HepG2 (cell line): ENCODE measurements at regions not wholly inside any gene's neighbourhood (a gene's known extent, or its start where the extent isn't known, plus 50 kb on each side); places are given as distances from the start of the nearest gene placed in this dataset.

Experiments used
- BATF2 ChIP-seq: sonication (generic); formaldehyde crosslinking; IDR thresholded peaks from 2 replicates; pipeline ENCODE4 v1.8.0; 2022; ENCODE audit warnings: mild to moderate bottlenecking, missing genetic modification reagents, moderate library complexity
- KAT7 ChIP-seq: IDR thresholded peaks from 2 replicates; pipeline ENCODE4 v1.6.1; 2018; ENCODE audit warnings: borderline replicate concordance, missing compliant biosample characterization
- PHF8 ChIP-seq: sonication (generic); formaldehyde crosslinking; IDR thresholded peaks from 2 replicates; pipeline ENCODE4 v1.5.0; 2020; ENCODE audit warnings: missing genetic modification reagents
- SNAI1 ChIP-seq: sonication (generic); formaldehyde crosslinking; IDR thresholded peaks from 2 replicates; pipeline ENCODE4 v1.5.0; 2020; ENCODE audit warnings: mild to moderate bottlenecking, missing genetic modification reagents, borderline replicate concordance
- THAP11 ChIP-seq: IDR thresholded peaks from 2 replicates; pipeline ENCODE4 v1.6.1; 2016; ENCODE audit warnings: missing biosample characterization, missing genetic modification reagents
- ZNF468 ChIP-seq: sonication (generic); formaldehyde crosslinking; IDR thresholded peaks from 2 replicates; pipeline ENCODE4 v1.8.0; 2022; ENCODE audit warnings: mild to moderate bottlenecking, moderate library complexity, missing genetic modification reagents
- ZNF768 ChIP-seq: sonication (generic); formaldehyde crosslinking; IDR thresholded peaks from 2 replicates; pipeline ENCODE4 v1.4.0; 2020; ENCODE audit warnings: missing genetic modification reagents
- TF ChIP-seq, protein P1 (sequence below): sonication (generic); formaldehyde crosslinking; IDR thresholded peaks from 2 replicates; pipeline ENCODE4 v1.8.0; 2022; ENCODE audit warnings: mild to moderate bottlenecking, missing genetic modification reagents

- TF ChIP-seq, protein P1, sequence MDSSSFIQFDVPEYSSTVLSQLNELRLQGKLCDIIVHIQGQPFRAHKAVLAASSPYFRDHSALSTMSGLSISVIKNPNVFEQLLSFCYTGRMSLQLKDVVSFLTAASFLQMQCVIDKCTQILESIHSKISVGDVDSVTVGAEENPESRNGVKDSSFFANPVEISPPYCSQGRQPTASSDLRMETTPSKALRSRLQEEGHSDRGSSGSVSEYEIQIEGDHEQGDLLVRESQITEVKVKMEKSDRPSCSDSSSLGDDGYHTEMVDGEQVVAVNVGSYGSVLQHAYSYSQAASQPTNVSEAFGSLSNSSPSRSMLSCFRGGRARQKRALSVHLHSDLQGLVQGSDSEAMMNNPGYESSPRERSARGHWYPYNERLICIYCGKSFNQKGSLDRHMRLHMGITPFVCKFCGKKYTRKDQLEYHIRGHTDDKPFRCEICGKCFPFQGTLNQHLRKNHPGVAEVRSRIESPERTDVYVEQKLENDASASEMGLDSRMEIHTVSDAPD (CRISPR knock-in tag) = 0 out of 2 replicates have a peak, but pooled peaks have one; percentile 43
- TF ChIP-seq KAT7 (CRISPR knock-in tag) (0 out of 2 replicates have a peak, but pooled peaks have one; percentile 13), ZNF468 (CRISPR knock-in tag) (no peak), BATF2 (CRISPR knock-in tag) (no peak), THAP11 (CRISPR knock-in tag) (peak; percentile 7; the same call in 1 of the 2 replicates), PHF8 (CRISPR knock-in tag) (peak; percentile 11; the same call in 1 of the 2 replicates), SNAI1 (CRISPR knock-in tag) (no peak), ZNF768 (CRISPR knock-in tag) (peak; percentile 99)
Measured at GRCh38 chr11:69427906-69428880, 53.3 kb upstream of the LINC01488 start (continued).
